Liver (tissue), 3 donors: ENCODE measurements at regions not wholly inside any gene's neighbourhood (a gene's known extent, or its start where the extent isn't known, plus 50 kb on each side); places are given as distances from the start of the nearest gene placed in this dataset.
"Not testable (repeated sequence)": the region's sequence is repeated elsewhere in the genome, so short reads cannot be mapped to it uniquely, and the experiment has no call there.

ENCODE experiments used
- ATF3 ChIP-seq: IDR thresholded peaks from 2 replicates; pipeline ENCODE4 v1.6.1; 2016; ENCODE audit warnings: antibody characterized with exemption
- EGR1 ChIP-seq, 2 donors: IDR thresholded peaks; 2 replicates each; pipeline ENCODE4 v1.6.1; 2016 to 2018; ENCODE audit warnings: antibody characterized with exemption in 2 of 2, low read depth in 2 of 2
- FOXA1 ChIP-seq: IDR thresholded peaks from 2 replicates; pipeline ENCODE4 v1.6.1; 2016; ENCODE audit warnings: antibody characterized with exemption
- GABPA ChIP-seq, 2 donors: IDR thresholded peaks in 1 of 2; conservative IDR thresholded peaks in 1 of 2; 2 replicates each; pipeline ENCODE4 v1.6.1; 2016; ENCODE audit warnings: antibody characterized with exemption in 2 of 2, mild to moderate bottlenecking in 1 of 2, moderate library complexity in 1 of 2
- JUND ChIP-seq, 2 donors: IDR thresholded peaks; 2 replicates each; pipeline ENCODE4 v1.6.1; 2016; ENCODE audit warnings: antibody characterized with exemption in 2 of 2
- NR2F2 ChIP-seq: IDR thresholded peaks from 2 replicates; pipeline ENCODE4 v1.6.1; 2016; ENCODE audit warnings: antibody characterized with exemption
- RAD21 ChIP-seq, 2 donors: IDR thresholded peaks; 2 replicates each; pipeline ENCODE4 v1.6.1; 2016; ENCODE audit warnings: antibody characterized with exemption in 2 of 2, mild to moderate bottlenecking in 2 of 2
- RXRA ChIP-seq, 2 donors: IDR thresholded peaks; 2 replicates each; pipeline ENCODE4 v1.6.1; 2017 to 2018; ENCODE audit warnings: antibody characterized with exemption in 2 of 2, mild to moderate bottlenecking in 1 of 2
- SP1 ChIP-seq: IDR thresholded peaks from 2 replicates; pipeline ENCODE4 v1.6.1; 2018; ENCODE audit warnings: antibody characterized with exemption, mild to moderate bottlenecking
- TAF1 ChIP-seq: conservative IDR thresholded peaks from 2 replicates; pipeline ENCODE4 v1.6.1; 2016; ENCODE audit warnings: antibody characterized with exemption, mild to moderate bottlenecking
- YY1 ChIP-seq: IDR thresholded peaks from 2 replicates; pipeline ENCODE4 v1.6.1; 2016; ENCODE audit warnings: antibody characterized with exemption, mild to moderate bottlenecking
- ZBTB33 ChIP-seq: IDR thresholded peaks from 2 replicates; pipeline ENCODE4 v1.6.1; 2016; ENCODE audit warnings: antibody characterized with exemption
- TF ChIP-seq, protein P1 (sequence below): fragments of 150-350 bp; IDR thresholded peaks from 2 replicates; pipeline ENCODE4 v1.5.1; 2017; ENCODE audit warnings: improper control_type of control experiment, low read depth, low read length; ENCODE audit not compliant: missing input control
- TF ChIP-seq, protein P2 (sequence below): IDR thresholded peaks from 2 replicates; pipeline ENCODE4 v1.6.1; 2016; ENCODE audit warnings: antibody characterized with exemption
- donor health status: healthy.
- donor health status: healthy.

DNA sequence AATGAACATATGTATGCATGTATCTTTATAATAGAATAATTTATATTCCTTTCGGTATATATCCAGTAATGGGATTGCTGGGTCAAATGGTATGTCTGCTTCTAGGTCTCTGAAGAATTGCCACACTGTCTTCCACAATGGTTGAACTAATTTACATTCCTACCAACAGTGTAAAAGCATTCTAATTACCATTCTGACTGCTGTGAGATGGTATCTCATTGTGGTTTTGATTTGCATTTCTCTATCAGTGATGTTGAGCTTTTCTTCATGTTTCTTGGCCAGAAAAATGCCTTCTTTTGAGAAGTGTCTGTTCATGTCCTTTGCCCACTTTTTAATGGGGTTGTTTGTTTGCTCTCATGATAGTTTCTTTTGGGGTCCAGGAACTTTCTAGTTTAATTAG lies 213.2 kb upstream of the PTER start:
- TF ChIP-seq YY1; RAD21 (IDR thresholded peaks at IDR 0.05); TAF1; GABPA (IDR thresholded peaks at IDR 0.05 in 1 of 2, conservative IDR thresholded peaks at IDR 0.05 in 1 of 2); EGR1 (IDR thresholded peaks at IDR 0.05; ENCODE audit: low read depth in 2 of 2); RXRA (IDR thresholded peaks at IDR 0.05); ATF3; NR2F2; SP1; JUND (IDR thresholded peaks at IDR 0.05); FOXA1; ZBTB33: not testable (repeated sequence)
- TF ChIP-seq, protein P1, sequence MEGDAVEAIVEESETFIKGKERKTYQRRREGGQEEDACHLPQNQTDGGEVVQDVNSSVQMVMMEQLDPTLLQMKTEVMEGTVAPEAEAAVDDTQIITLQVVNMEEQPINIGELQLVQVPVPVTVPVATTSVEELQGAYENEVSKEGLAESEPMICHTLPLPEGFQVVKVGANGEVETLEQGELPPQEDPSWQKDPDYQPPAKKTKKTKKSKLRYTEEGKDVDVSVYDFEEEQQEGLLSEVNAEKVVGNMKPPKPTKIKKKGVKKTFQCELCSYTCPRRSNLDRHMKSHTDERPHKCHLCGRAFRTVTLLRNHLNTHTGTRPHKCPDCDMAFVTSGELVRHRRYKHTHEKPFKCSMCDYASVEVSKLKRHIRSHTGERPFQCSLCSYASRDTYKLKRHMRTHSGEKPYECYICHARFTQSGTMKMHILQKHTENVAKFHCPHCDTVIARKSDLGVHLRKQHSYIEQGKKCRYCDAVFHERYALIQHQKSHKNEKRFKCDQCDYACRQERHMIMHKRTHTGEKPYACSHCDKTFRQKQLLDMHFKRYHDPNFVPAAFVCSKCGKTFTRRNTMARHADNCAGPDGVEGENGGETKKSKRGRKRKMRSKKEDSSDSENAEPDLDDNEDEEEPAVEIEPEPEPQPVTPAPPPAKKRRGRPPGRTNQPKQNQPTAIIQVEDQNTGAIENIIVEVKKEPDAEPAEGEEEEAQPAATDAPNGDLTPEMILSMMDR = not testable (repeated sequence)
- TF ChIP-seq, protein P2, sequence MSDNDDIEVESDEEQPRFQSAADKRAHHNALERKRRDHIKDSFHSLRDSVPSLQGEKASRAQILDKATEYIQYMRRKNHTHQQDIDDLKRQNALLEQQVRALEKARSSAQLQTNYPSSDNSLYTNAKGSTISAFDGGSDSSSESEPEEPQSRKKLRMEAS = not testable (repeated sequence)
